ENCODE measurements at regions not wholly inside any gene's neighbourhood (a gene's known extent, or its start where the extent isn't known, plus 50 kb on each side); places are given as distances from the start of the nearest gene placed in this dataset.

GRCh38 chr6:54010340-54011276, 100.6 kb upstream of the MLIP start:
- no peak for DNase-seq

GRCh38 chr6:54011277-54011648, 100.0 kb upstream of the MLIP start:
- no peak for DNase-seq

GRCh38 chr6:54013966-54014365, 97.3 kb upstream of the MLIP start:
- DNase-seq = no peak

- no peak for DNase-seq
These were observed 96.8 kb upstream of the MLIP start for GRCh38 chr6:54014440-54014839.

- no peak for DNase-seq
These were observed 93.4 kb upstream of the MLIP start for GRCh38 chr6:54017877-54018276.

GRCh38 chr6:54018722-54019121, 92.5 kb upstream of the MLIP start:
- no peak for DNase-seq

GRCh38 chr6:54019860-54020259, 91.4 kb upstream of the MLIP start:
- DNase-seq = no peak

- no peak for DNase-seq
These were observed 90.9 kb upstream of the MLIP start for GRCh38 chr6:54020334-54020733.

GRCh38 chr6:54026652-54027400, 84.4 kb upstream of the MLIP start:
- DNase-seq = no peak

- no peak for DNase-seq
These were observed 83.1 kb upstream of the MLIP start for GRCh38 chr6:54028170-54028569.

GRCh38 chr6:54029187-54029586, 82.1 kb upstream of the MLIP start:
- no peak for DNase-seq

- no peak for DNase-seq
These were observed 80.1 kb upstream of the MLIP start for GRCh38 chr6:54031169-54031568.

- no peak for DNase-seq
These were observed 73.9 kb upstream of the MLIP start for GRCh38 chr6:54037277-54037779.

GRCh38 chr6:54040545-54040944, 70.7 kb upstream of the MLIP start:
- no peak for DNase-seq

GRCh38 chr6:54041239-54041638, 70.0 kb upstream of the MLIP start:
- no peak for DNase-seq

- DNase-seq = no peak
These were observed 67.9 kb upstream of the MLIP start for GRCh38 chr6:54043360-54043759.

GRCh38 chr6:54044059-54044458, 67.2 kb upstream of the MLIP start:
- no peak for DNase-seq

GRCh38 chr6:54048782-54049181, 62.5 kb upstream of the MLIP start:
- no peak for DNase-seq

GRCh38 chr6:54050750-54051149, 60.5 kb upstream of the MLIP start:
- no peak for DNase-seq

GRCh38 chr6:54053881-54054391, 57.3 kb upstream of the MLIP start:
- no peak for DNase-seq

- no peak for DNase-seq
These were observed 55.1 kb upstream of the MLIP start for GRCh38 chr6:54056105-54056504.

GRCh38 chr6:54057058-54057457, 54.2 kb upstream of the MLIP start:
- no peak for DNase-seq

- no peak for DNase-seq
These were observed 53.0 kb upstream of the MLIP start for GRCh38 chr6:54058236-54058635.

- DNase-seq = no peak
These were observed 51.6 kb upstream of the MLIP start for GRCh38 chr6:54059683-54060082.
